ENCODE measurements at regions not wholly inside any gene's neighbourhood (a gene's known extent, or its start where the extent isn't known, plus 50 kb on each side); places are given as distances from the start of the nearest gene placed in this dataset.

DNA sequence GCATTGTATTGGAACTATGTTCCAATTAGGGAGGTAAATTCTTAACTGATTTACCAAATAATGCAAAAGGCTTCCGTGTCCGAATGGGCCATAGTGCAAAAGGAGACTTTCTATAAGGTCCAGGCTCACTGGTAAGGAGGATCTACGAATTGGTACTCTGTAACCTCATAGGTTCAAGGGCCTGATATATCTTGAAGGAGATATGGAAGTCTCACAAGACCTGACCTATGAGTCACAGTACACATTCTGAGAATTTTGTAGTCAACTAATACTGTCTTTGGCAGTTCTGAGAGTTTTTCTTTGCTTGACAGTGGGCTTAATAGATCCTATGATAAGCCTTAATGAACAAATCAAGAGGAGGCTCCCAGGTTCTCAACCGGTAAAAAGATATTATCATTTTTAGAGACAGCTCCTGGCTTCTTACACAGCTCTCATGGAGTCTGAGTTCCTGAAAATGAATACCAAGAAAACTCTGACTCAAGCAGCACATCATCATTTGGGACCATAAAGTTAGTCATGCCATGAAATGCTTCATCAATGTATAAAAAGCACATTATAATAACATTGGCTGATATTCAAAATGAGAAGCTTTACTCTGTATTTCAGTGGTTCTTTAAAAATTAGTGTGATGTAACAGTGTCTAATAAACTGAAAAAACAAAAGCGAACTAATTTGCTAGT, 1275.2 kb upstream of the CRIM1 start:
- no peak for DNase-seq (ENCODE audit: extremely low read depth, low read depth)
- TF ChIP-seq, protein P1, sequence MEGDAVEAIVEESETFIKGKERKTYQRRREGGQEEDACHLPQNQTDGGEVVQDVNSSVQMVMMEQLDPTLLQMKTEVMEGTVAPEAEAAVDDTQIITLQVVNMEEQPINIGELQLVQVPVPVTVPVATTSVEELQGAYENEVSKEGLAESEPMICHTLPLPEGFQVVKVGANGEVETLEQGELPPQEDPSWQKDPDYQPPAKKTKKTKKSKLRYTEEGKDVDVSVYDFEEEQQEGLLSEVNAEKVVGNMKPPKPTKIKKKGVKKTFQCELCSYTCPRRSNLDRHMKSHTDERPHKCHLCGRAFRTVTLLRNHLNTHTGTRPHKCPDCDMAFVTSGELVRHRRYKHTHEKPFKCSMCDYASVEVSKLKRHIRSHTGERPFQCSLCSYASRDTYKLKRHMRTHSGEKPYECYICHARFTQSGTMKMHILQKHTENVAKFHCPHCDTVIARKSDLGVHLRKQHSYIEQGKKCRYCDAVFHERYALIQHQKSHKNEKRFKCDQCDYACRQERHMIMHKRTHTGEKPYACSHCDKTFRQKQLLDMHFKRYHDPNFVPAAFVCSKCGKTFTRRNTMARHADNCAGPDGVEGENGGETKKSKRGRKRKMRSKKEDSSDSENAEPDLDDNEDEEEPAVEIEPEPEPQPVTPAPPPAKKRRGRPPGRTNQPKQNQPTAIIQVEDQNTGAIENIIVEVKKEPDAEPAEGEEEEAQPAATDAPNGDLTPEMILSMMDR (IDR thresholded peaks at IDR 0.05; ENCODE audit: low read depth, low read length): no peak

DNA sequence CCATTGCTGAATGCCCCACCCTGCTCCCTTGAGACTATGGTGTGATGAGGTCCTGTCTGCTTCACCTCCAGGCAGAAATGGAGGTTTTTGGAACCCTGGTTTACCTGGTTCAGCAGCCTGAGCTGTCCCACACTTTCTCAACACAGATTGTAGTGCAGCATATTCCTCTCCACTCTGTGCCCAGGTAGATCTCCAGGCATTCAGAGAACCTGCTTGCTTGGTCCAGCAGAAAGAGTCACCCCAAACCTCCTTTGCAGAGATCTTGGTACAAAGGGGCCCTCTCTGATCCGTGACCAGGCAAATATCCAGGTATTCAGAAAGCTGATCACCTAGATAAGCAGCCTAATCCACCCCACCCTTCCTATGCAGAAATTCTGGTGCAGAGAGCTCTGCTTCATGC, 1288.2 kb upstream of the CRIM1 start:
- TF ChIP-seq, protein P1 (IDR thresholded peaks at IDR 0.05; ENCODE audit: low read depth, low read length): no peak
- no peak for DNase-seq (ENCODE audit: extremely low read depth, low read depth)

DNA sequence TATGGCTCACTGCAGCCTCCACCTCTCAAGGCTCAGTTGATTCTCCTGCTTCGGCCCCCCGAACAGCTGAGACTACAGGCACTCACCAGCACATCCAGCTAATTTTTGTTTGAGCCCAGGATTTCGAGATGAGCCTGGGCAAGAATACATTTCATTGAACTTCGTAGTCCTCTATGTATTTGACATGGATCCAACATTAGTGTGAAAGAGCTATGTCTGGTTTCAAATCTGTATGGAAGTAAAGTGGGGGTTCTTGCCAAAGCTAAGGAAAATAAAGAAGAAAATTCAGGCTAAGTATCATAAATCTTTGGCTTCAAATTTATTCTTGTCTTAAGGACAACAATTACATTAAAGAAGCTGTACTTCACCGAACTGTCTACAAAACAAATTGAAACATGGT, 1291.7 kb upstream of the CRIM1 start:
- no peak for DNase-seq (ENCODE audit: extremely low read depth, low read depth)
- TF ChIP-seq, protein P1 (IDR thresholded peaks at IDR 0.05; ENCODE audit: low read depth, low read length): no peak

DNA sequence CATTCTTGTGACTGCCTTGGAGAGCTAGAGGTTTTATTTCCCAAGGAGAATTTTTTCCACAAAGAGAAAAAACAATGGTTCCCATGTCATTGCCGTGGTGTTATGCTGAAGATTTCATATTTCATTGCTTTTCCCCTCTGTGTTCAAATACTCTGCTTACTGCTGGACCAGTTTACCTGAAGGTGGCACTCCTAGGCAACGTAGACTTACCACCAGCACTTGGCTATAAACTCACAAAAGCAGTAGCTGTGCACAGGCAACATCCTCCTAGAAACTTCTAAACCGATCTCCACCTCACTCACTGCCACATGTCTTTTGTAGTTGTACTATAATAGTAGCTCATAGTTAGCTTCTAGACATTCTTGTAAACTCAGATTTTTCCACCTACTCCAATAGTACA, 1319.7 kb upstream of the CRIM1 start:
- DNase-seq (ENCODE audit: extremely low read depth, low read depth): no peak
- TF ChIP-seq, protein P1 (IDR thresholded peaks at IDR 0.05; ENCODE audit: low read depth, low read length): no peak

DNA sequence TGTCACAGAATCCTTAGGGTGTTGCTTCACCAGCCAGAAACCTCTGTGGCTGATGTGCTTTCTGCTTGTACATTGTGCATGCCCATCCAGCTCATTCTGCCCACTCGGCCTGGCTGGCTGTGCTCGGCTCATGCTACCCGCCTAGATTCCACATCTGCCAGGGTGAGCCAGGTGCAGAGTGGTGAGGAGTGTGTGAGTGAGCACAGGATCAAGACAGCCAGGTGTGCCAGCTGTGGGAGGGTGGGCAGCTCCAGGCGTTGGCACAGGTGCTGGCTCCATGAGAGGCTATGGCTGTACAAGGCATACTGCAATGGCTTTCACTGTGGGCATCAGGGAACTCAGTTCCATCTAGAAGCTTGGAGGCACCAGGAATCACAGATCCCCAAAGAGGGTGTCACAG, 1321.8 kb upstream of the CRIM1 start:
- no peak for DNase-seq (ENCODE audit: extremely low read depth, low read depth)
- TF ChIP-seq, protein P1 (IDR thresholded peaks at IDR 0.05; ENCODE audit: low read depth, low read length): no peak

DNA sequence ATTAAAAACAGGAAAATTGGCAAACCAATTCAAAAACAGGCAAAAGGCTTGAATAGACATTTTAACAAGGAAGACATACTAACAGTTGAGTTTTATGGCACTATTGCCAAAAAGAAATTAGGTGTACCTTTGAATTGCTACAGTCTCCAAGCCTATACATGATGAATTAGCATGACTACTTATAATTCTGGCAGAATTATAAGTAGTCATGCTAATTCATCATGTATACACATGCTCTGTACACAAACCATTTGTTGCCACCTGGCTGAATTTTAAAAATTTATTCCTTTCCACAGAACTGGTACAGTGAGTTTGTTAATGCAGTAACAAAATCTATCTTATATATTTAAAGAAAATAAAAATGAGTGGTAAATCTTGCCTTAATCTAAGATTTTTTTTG, 1332.0 kb upstream of the CRIM1 start:
- no peak for DNase-seq (ENCODE audit: extremely low read depth, low read depth)
- TF ChIP-seq, protein P1 (IDR thresholded peaks at IDR 0.05; ENCODE audit: low read depth, low read length): no peak

DNA sequence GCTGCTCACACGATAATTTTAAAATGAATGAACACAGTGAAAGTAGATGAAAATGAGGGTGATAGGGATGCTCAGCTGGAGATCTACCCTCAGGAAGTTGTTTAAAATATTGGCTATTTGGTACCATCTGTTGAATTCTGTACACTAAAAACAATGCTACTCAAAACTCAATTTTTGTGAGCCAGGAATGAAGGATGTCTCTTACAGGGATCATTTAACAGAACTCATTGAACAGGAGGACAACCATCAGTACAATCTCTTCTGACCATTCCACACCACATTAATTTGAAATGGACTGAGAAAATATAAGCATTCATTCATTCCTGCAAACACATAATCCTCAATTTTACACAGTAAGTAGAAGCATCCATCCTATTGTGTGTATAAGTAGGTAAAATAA, 1355.1 kb upstream of the CRIM1 start:
- DNase-seq (ENCODE audit: extremely low read depth, low read depth): no peak
- TF ChIP-seq, protein P1 (IDR thresholded peaks at IDR 0.05; ENCODE audit: low read depth, low read length): no peak
